IMR-90 (cell line): ENCODE measurements at regions not wholly inside any gene's neighbourhood (a gene's known extent, or its start where the extent isn't known, plus 50 kb on each side); places are given as distances from the start of the nearest gene placed in this dataset.

Source experiments
- ATAC-seq: fragments of 200-7000 bp; cut with Tn5 transposase; 2 replicates; pipeline ENCODE4 v1.9.1; 2020; ENCODE audit warnings: low read depth, mild to moderate bottlenecking, moderate library complexity
- BruUV-seq: library from RNA; stranded (reverse); fragments of 400-500 nt; replicated peaks from 2 replicates; lab custom pipeline; 2021; lab: Mats Ljungman, UMichigan
- CTCF ChIA-PET: fragments of 300-600 bp; formaldehyde crosslinking; extraction: SDS; loops from one replicate; lab custom pipeline; 2021; ENCODE audit warnings: antibody characterized with exemption; lab: Yijun Ruan, JAX
- POLR2A ChIA-PET: fragments of 300-600 bp; sonication (Branson Sonifier 250); formaldehyde crosslinking; loops from one replicate; lab custom pipeline; 2022; ENCODE audit warnings: antibody characterized with exemption; ENCODE audit not compliant: unreplicated experiment; lab: Charles Lee
- DNase-seq: peaks from one replicate; pipeline ENCODE4 v3.0.0; 2013
- H2AFZ ChIP-seq: replicated peaks from 2 replicates; pipeline ENCODE3; 2013; ENCODE audit warnings: low read length, mild to moderate bottlenecking; ENCODE audit not compliant: poor library complexity
- H2AK5ac ChIP-seq: 2 replicates; pipeline ENCODE4 v1.6.1; 2013; ENCODE audit warnings: low read depth, low read length, inconsistent platforms
- H2AK9ac ChIP-seq: replicated peaks from 2 replicates; pipeline ENCODE3; 2013; ENCODE audit warnings: mild to moderate bottlenecking, low read depth, low read length, moderate library complexity; ENCODE audit not compliant: poor library complexity
- H2BK120ac ChIP-seq: 2 replicates; pipeline ENCODE4 v1.6.1; 2013; ENCODE audit warnings: low read depth, low read length, inconsistent platforms
- H2BK15ac ChIP-seq: 3 replicates; pipeline ENCODE4 v1.6.1; 2013; ENCODE audit warnings: low read depth, low read length, inconsistent platforms
- H2BK20ac ChIP-seq: 2 replicates; pipeline ENCODE4 v1.6.1; 2013; ENCODE audit warnings: low read depth, mild to moderate bottlenecking, inconsistent platforms, low read length, moderate library complexity
- H2BK5ac ChIP-seq: 2 replicates; pipeline ENCODE4 v1.6.1; 2013; ENCODE audit warnings: mild to moderate bottlenecking, low read depth, low read length, inconsistent platforms; ENCODE audit not compliant: poor library complexity, severe bottlenecking
- H3K14ac ChIP-seq: replicated peaks from 2 replicates; pipeline ENCODE4 v1.6.1; 2013; ENCODE audit warnings: low read depth, low read length, inconsistent platforms
- H3K18ac ChIP-seq: 2 replicates; pipeline ENCODE4 v1.6.1; 2013; ENCODE audit warnings: low read depth, low read length, control low read depth
- H3K23ac ChIP-seq: 2 replicates; pipeline ENCODE4 v1.6.1; 2013; ENCODE audit warnings: low read depth, low read length, inconsistent platforms
- H3K27ac ChIP-seq: 2 replicates; pipeline ENCODE4 v1.5.1; 2013; ENCODE audit warnings: mild to moderate bottlenecking, control low read depth, low read length; ENCODE audit not compliant: insufficient read depth
- H3K27me3 ChIP-seq: 2 replicates; pipeline ENCODE4 v1.6.1; 2013; ENCODE audit warnings: low read length; ENCODE audit not compliant: control insufficient read depth, insufficient read depth
- H3K36me3 ChIP-seq: 2 replicates; pipeline ENCODE4 v1.6.1; 2013; ENCODE audit warnings: low read length, mixed read lengths; ENCODE audit not compliant: control insufficient read depth, insufficient read depth
- H3K4ac ChIP-seq: 2 replicates; pipeline ENCODE4 v1.6.1; 2013; ENCODE audit warnings: low read depth, low read length, inconsistent platforms
- H3K4me1 ChIP-seq: 2 replicates; pipeline ENCODE4 v1.6.1; 2013; ENCODE audit warnings: low read length, mixed read lengths; ENCODE audit not compliant: control insufficient read depth, insufficient read depth
- H3K4me2 ChIP-seq: 2 replicates; pipeline ENCODE4 v1.6.1; 2013; ENCODE audit warnings: low read depth, mild to moderate bottlenecking, control low read depth, low read length, moderate library complexity
- H3K4me3 ChIP-seq: 2 replicates; pipeline ENCODE4 v1.5.1; 2013; ENCODE audit warnings: low read depth, mild to moderate bottlenecking, control low read depth, low read length, moderate library complexity; ENCODE audit not compliant: insufficient read depth
- H3K56ac ChIP-seq: 2 replicates; pipeline ENCODE4 v1.6.1; 2013; ENCODE audit warnings: low read length, inconsistent platforms; ENCODE audit not compliant: insufficient read depth; ENCODE audit errors: extremely low read depth
- H3K79me1 ChIP-seq, 2 experiments: 2 replicates each; pipeline ENCODE4 v1.6.1; 2013; ENCODE audit warnings: low read length in 2 of 2, inconsistent platforms in 1 of 2, low read depth in 1 of 2
- H3K9ac ChIP-seq: 2 replicates; pipeline ENCODE4 v1.6.1; 2013; ENCODE audit warnings: low read depth, low read length, control low read depth
- H3K9me1 ChIP-seq: 2 replicates; pipeline ENCODE4 v1.6.1; 2013; ENCODE audit warnings: low read length, inconsistent platforms; ENCODE audit not compliant: insufficient read depth
- H3K9me3 ChIP-seq: 2 replicates; pipeline ENCODE4 v1.6.1; 2013; ENCODE audit warnings: low read length; ENCODE audit not compliant: control insufficient read depth, insufficient read depth
- H4K20me1 ChIP-seq: 2 replicates; pipeline ENCODE4 v1.6.1; 2013; ENCODE audit warnings: low read length, inconsistent platforms; ENCODE audit not compliant: insufficient read depth
- H4K5ac ChIP-seq: 2 replicates; pipeline ENCODE4 v1.6.1; 2013; ENCODE audit warnings: mild to moderate bottlenecking, low read depth, low read length, control low read depth
- H4K8ac ChIP-seq, 2 experiments: 2 replicates each; pipeline ENCODE4 v1.6.1; 2013; ENCODE audit warnings: low read depth in 2 of 2, low read length in 2 of 2, control low read depth in 1 of 2, inconsistent platforms in 1 of 2
- H4K91ac ChIP-seq: 2 replicates; pipeline ENCODE4 v1.6.1; 2013; ENCODE audit warnings: low read depth, low read length, inconsistent platforms; ENCODE audit not compliant: insufficient read depth
- CHD1 ChIP-seq: IDR thresholded peaks from 2 replicates; pipeline ENCODE4 v1.6.1; 2012; ENCODE audit warnings: low read depth, low read length, improper control_type of control experiment
- CTCF ChIP-seq: conservative IDR thresholded peaks from 2 replicates; pipeline ENCODE4 v1.5.1; 2012; ENCODE audit warnings: mild to moderate bottlenecking, low read depth, low read length, improper control_type of control experiment
- ELK1 ChIP-seq: fragments of 150-350 bp; IDR thresholded peaks from 2 replicates; pipeline ENCODE4 v1.6.1; 2016; ENCODE audit warnings: low read depth, mild to moderate bottlenecking, low read length, moderate library complexity, borderline replicate concordance
- MAFK ChIP-seq: IDR thresholded peaks from 2 replicates; pipeline ENCODE4 v1.6.1; 2012; ENCODE audit warnings: low read depth, low read length, improper control_type of control experiment
- MAZ ChIP-seq: IDR thresholded peaks from 2 replicates; pipeline ENCODE4 v1.6.1; 2012; ENCODE audit warnings: low read depth, mild to moderate bottlenecking, low read length, improper control_type of control experiment, moderate library complexity, borderline replicate concordance
- MXI1 ChIP-seq: IDR thresholded peaks from 2 replicates; pipeline ENCODE4 v1.6.1; 2012; ENCODE audit warnings: low read depth, mild to moderate bottlenecking, low read length, moderate library complexity, borderline replicate concordance
- NFE2L2 ChIP-seq: fragments of 150-350 bp; IDR thresholded peaks from 2 replicates; pipeline ENCODE4 v1.6.1; 2016; ENCODE audit warnings: low read depth, mild to moderate bottlenecking, low read length
- POLR2A ChIP-seq: IDR thresholded peaks from 2 replicates; pipeline ENCODE4 v1.6.1; 2012; ENCODE audit warnings: mild to moderate bottlenecking, low read depth, low read length
- RAD21 ChIP-seq: IDR thresholded peaks from 2 replicates; pipeline ENCODE4 v1.6.1; 2012; ENCODE audit warnings: low read length, improper control_type of control experiment
- RCOR1 ChIP-seq: IDR thresholded peaks from 2 replicates; pipeline ENCODE4 v1.6.1; 2012; ENCODE audit warnings: mild to moderate bottlenecking, low read length, improper control_type of control experiment; ENCODE audit not compliant: insufficient replicate concordance
- RFX5 ChIP-seq: IDR thresholded peaks from 2 replicates; pipeline ENCODE4 v1.8.0; 2012; ENCODE audit warnings: low read depth, mild to moderate bottlenecking, low read length, moderate library complexity
- SMC3 ChIP-seq: fragments of 150-350 bp; IDR thresholded peaks from 2 replicates; pipeline ENCODE4 v1.6.1; 2016; ENCODE audit warnings: low read depth, mild to moderate bottlenecking, antibody characterized with exemption, low read length, moderate library complexity
- WGBS, 2 experiments: methylation state at CpG; one replicate each; pipeline versions ENCODE4 v1.1.5 to v1.1.7; 2013; ENCODE audit warnings: missing lambda C conversion rate in 2 of 2; ENCODE audit not compliant: insufficient read length in 1 of 2; ENCODE audit errors: extremely low coverage in 2 of 2; 5-methylcytosine and 5-hydroxymethylcytosine counted together
- dilution Hi-C: fragments of 300-500 bp; cut with HindIII; formaldehyde crosslinking; loops from one replicate; pipeline ENCODE4 v1.14.3; 2018; ENCODE audit warnings: low sequenced_read_pairs; ENCODE audit not compliant: unreplicated experiment
- in situ Hi-C: fragments of 300-500 bp; cut with MboI; formaldehyde crosslinking; loops from 3 replicates; pipeline ENCODE4 v1.14.3; 2019; ENCODE audit warnings: low sequenced_read_pairs, inconsistent platforms, mixed read lengths
- intact Hi-C: fragments of 100-400 bp; cut with micrococcal nuclease; formaldehyde crosslinking; loops from 2 replicates; pipeline ENCODE4 v1.10.0; 2022
- TF ChIP-seq, protein P1 (sequence below): fragments of 150-350 bp; IDR thresholded peaks from 2 replicates; pipeline ENCODE4 v1.6.1; 2017; ENCODE audit warnings: mild to moderate bottlenecking, antibody characterized with exemption, low read length, low read depth

DNA sequence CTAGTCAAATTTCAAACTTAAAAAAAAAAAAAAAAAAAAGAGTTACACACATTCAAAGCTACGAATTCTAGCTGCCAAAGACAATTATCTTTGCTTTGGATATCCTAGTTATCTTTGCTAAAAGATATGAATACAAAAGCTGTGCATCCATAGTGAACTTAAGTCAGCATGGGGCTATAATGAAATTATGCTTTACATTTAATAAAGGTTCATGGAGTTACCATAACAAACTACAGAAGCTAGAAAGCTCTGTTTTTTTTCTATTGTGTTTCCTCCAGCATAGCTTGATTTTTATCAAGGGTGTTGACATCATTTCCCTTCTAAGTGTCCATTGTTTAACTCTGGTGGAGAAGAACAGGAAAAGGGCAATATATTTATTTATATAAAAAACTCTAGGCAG, 234.1 kb downstream of the ANKRD50 start:
- H3K4me3 ChIP-seq = no peak overlapping the region
- no peak overlapping the region for H2BK120ac ChIP-seq
- dilution Hi-C loops = no loop called here
- H3K14ac ChIP-seq = no peak overlapping the region
- no peak overlapping the region for H2AK9ac ChIP-seq
- no peaks in the 10 kb centered on the region for H3K36me3 ChIP-seq
- TF ChIP-seq CHD1 (no peak), ELK1 (no peak), MXI1 (no peak), POLR2A (no peak), RAD21 (no peak), RFX5 (no peak), CTCF (no peak), SMC3 (no peak), MAFK (no peak), RCOR1 (no peak), NFE2L2 (no peak), MAZ (no peak)
- TF ChIP-seq, protein P1, sequence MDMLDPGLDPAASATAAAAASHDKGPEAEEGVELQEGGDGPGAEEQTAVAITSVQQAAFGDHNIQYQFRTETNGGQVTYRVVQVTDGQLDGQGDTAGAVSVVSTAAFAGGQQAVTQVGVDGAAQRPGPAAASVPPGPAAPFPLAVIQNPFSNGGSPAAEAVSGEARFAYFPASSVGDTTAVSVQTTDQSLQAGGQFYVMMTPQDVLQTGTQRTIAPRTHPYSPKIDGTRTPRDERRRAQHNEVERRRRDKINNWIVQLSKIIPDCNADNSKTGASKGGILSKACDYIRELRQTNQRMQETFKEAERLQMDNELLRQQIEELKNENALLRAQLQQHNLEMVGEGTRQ = no peak
- H3K4me2 ChIP-seq = no peak overlapping the region
- no peaks in the 10 kb centered on the region for H3K79me1 ChIP-seq
- H3K9me1 ChIP-seq = no peaks in the 10 kb centered on the region
- H2BK5ac ChIP-seq = no peak overlapping the region
- no peak overlapping the region for H3K23ac ChIP-seq
- H3K27me3 ChIP-seq = no peaks in the 10 kb centered on the region
- DNase-seq (no peak), ATAC-seq (no peak)
- no TSS peak for BruUV-seq
- no peak overlapping the region for H2BK20ac ChIP-seq
- H4K91ac ChIP-seq = no peak overlapping the region
- H3K4me1 ChIP-seq = no peaks in the 10 kb centered on the region
- H3K56ac ChIP-seq = no peak overlapping the region
- no peak overlapping the region for H3K27ac ChIP-seq
- no peak overlapping the region for H4K8ac ChIP-seq
- in situ Hi-C loops = no loop called here
- H2BK15ac ChIP-seq = no peak overlapping the region
- POLR2A ChIA-PET = no interaction called here
- no peak overlapping the region for H4K5ac ChIP-seq
- H4K20me1 ChIP-seq = no peaks in the 10 kb centered on the region
- peaks cover under 1% of the 10 kb centered on the region; the same call in 1 of the 2 replicates for H3K9me3 ChIP-seq
- H2AFZ ChIP-seq = no peak overlapping the region
- CTCF ChIA-PET = no interaction called here
- no peak overlapping the region for H3K18ac ChIP-seq
- H2AK5ac ChIP-seq = no peak overlapping the region
- no peak overlapping the region for H3K9ac ChIP-seq
- intact Hi-C loops = no loop called here
- no CpG with 5 or more reads among the region's 1 CpG for WGBS, 2 experiments
- H3K4ac ChIP-seq = no peak overlapping the region
